ENCODE measurements at regions not wholly inside any gene's neighbourhood (a gene's known extent, or its start where the extent isn't known, plus 50 kb on each side); places are given as distances from the start of the nearest gene placed in this dataset.
"Not testable (repeated sequence)": the region's sequence is repeated elsewhere in the genome, so short reads cannot be mapped to it uniquely, and the experiment has no call there.

GRCh38 chr2:113351375-113352355 is 72.9 kb upstream of the PAX8 start:
- H3K36me3 ChIP-seq (ENCODE audit: low read depth, low read length): peaks cover 5% of the 10 kb centered on the region; the same call in 1 of the 2 replicates
- H3K9me2 ChIP-seq (replicated peaks; ENCODE audit: low read length): no peaks in the 10 kb centered on the region
- H3K4me2 ChIP-seq (ENCODE audit: low read length): no peak overlapping the region
- no peak for DNase-seq
- intact Hi-C loops (cut with micrococcal nuclease): loop anchor here (10.0 kb wide), 1 partner anchor 67 kb away; no protein-coding TSS in a partner anchor
- ChIA-PET CTCF (no interaction called here), POLR2A (ENCODE audit: unreplicated experiment) (no interaction called here)
- no peaks in the 10 kb centered on the region for H3K4me1 ChIP-seq (ENCODE audit: insufficient read depth, low read length)
- no peaks in the 10 kb centered on the region for H3K27me3 ChIP-seq (ENCODE audit: low read length)
- no peaks in the 10 kb centered on the region for H4K20me1 ChIP-seq (ENCODE audit: low read length)
- TF ChIP-seq CTCF (conservative IDR thresholded peaks at IDR 0.05; ENCODE audit: low read depth, low read length) (no peak), EZH2 (IDR thresholded peaks at IDR 0.05; ENCODE audit: low read length, unreplicated experiment) (no peak), EZH2phosphoT487 (IDR thresholded peaks at IDR 0.05; ENCODE audit: borderline replicate concordance, low read length) (no peak)
- no TSS peak for BruUV-seq (replicated peaks)
- no peak overlapping the region for H3K4me3 ChIP-seq (ENCODE audit: low read length)
- no peaks in the 10 kb centered on the region for H3F3A ChIP-seq (ENCODE audit: low read length, unreplicated experiment)
- no peak overlapping the region for H3K27ac ChIP-seq (ENCODE audit: low read length)
- H3K9ac ChIP-seq (ENCODE audit: low read length): no peak overlapping the region
- no peak for ATAC-seq
- H3K79me2 ChIP-seq (ENCODE audit: low read length): no peaks in the 10 kb centered on the region
- H2AFZ ChIP-seq (ENCODE audit: low read length): no peak overlapping the region
- no peaks in the 10 kb centered on the region for H3K9me3 ChIP-seq (ENCODE audit: low read length)

- not testable (repeated sequence) for H3K4me2 ChIP-seq (ENCODE audit: low read length); BruUV-seq (replicated peaks)
Observed at GRCh38 chr2:113343800-113344199, 65.1 kb upstream of the PAX8 start.

GRCh38 chr2:113342650-113343049 is 63.9 kb upstream of the PAX8 start:
- Histone ChIP-seq H3K27me3 (ENCODE audit: low read length) (no peaks in the 10 kb centered on the region), H2AFZ (ENCODE audit: low read length) (no peak overlapping the region), H3K4me1 (ENCODE audit: insufficient read depth, low read length) (peaks cover 14% of the 10 kb centered on the region), H3F3A (ENCODE audit: low read length, unreplicated experiment) (no peaks in the 10 kb centered on the region), H3K9me3 (ENCODE audit: low read length) (no peaks in the 10 kb centered on the region), H3K4me2 (ENCODE audit: low read length) (no peak overlapping the region), H3K9me2 (replicated peaks; ENCODE audit: low read length) (no peaks in the 10 kb centered on the region), H3K79me2 (ENCODE audit: low read length) (no peaks in the 10 kb centered on the region), H3K36me3 (ENCODE audit: low read depth, low read length) (peaks cover 4% of the 10 kb centered on the region; the same call in 1 of the 2 replicates), H3K4me3 (ENCODE audit: low read length) (no peak overlapping the region), H4K20me1 (ENCODE audit: low read length) (no peaks in the 10 kb centered on the region), H3K9ac (ENCODE audit: low read length) (no peak overlapping the region), H3K27ac (ENCODE audit: low read length) (no peak overlapping the region)
- ATAC-seq (no peak), DNase-seq (no peak)
- ChIA-PET POLR2A (ENCODE audit: unreplicated experiment) (no interaction called here), CTCF (no interaction called here)
- no peak for TF ChIP-seq EZH2phosphoT487 (IDR thresholded peaks at IDR 0.05; ENCODE audit: borderline replicate concordance, low read length)
- no peak for TF ChIP-seq EZH2 (IDR thresholded peaks at IDR 0.05; ENCODE audit: low read length, unreplicated experiment)
- TF ChIP-seq CTCF (conservative IDR thresholded peaks at IDR 0.05; ENCODE audit: low read depth, low read length): no peak
- intact Hi-C loops (cut with micrococcal nuclease): no loop called here
- no TSS peak for BruUV-seq (replicated peaks)

More at GRCh38 chr2:113343800-113344199, 65.1 kb upstream of the PAX8 start:
- intact Hi-C loops (cut with micrococcal nuclease); H3K4me3 ChIP-seq (ENCODE audit: low read length); ATAC-seq; H3K79me2 ChIP-seq (ENCODE audit: low read length); H3K27ac ChIP-seq (ENCODE audit: low read length); H3K9me2 ChIP-seq (replicated peaks; ENCODE audit: low read length); H3F3A ChIP-seq (ENCODE audit: low read length, unreplicated experiment); POLR2A ChIA-PET (ENCODE audit: unreplicated experiment); H3K9ac ChIP-seq (ENCODE audit: low read length); H3K9me3 ChIP-seq (ENCODE audit: low read length); H2AFZ ChIP-seq (ENCODE audit: low read length); DNase-seq; CTCF ChIA-PET; H3K36me3 ChIP-seq (ENCODE audit: low read depth, low read length); H4K20me1 ChIP-seq (ENCODE audit: low read length); H3K27me3 ChIP-seq (ENCODE audit: low read length): not testable (repeated sequence)
- H3K4me1 ChIP-seq (ENCODE audit: insufficient read depth, low read length): peaks cover 14% of the 10 kb centered on the region

- H3K4me1 ChIP-seq (ENCODE audit: insufficient read depth, low read length): peaks cover 14% of the 10 kb centered on the region
- H2AFZ ChIP-seq (ENCODE audit: low read length); ATAC-seq; DNase-seq; H4K20me1 ChIP-seq (ENCODE audit: low read length); H3K4me2 ChIP-seq (ENCODE audit: low read length); H3K36me3 ChIP-seq (ENCODE audit: low read depth, low read length); H3K9me2 ChIP-seq (replicated peaks; ENCODE audit: low read length); BruUV-seq (replicated peaks); H3K9me3 ChIP-seq (ENCODE audit: low read length); CTCF ChIA-PET; H3K4me3 ChIP-seq (ENCODE audit: low read length); H3K79me2 ChIP-seq (ENCODE audit: low read length); H3F3A ChIP-seq (ENCODE audit: low read length, unreplicated experiment); intact Hi-C loops (cut with micrococcal nuclease); POLR2A ChIA-PET (ENCODE audit: unreplicated experiment); H3K27ac ChIP-seq (ENCODE audit: low read length); H3K9ac ChIP-seq (ENCODE audit: low read length); H3K27me3 ChIP-seq (ENCODE audit: low read length): not testable (repeated sequence)
Observed at GRCh38 chr2:113341870-113342253, 63.1 kb upstream of the PAX8 start.

Data from PC-3 (cell line).